ENCODE measurements at regions not wholly inside any gene's neighbourhood (a gene's known extent, or its start where the extent isn't known, plus 50 kb on each side); places are given as distances from the start of the nearest gene placed in this dataset.

DNA sequence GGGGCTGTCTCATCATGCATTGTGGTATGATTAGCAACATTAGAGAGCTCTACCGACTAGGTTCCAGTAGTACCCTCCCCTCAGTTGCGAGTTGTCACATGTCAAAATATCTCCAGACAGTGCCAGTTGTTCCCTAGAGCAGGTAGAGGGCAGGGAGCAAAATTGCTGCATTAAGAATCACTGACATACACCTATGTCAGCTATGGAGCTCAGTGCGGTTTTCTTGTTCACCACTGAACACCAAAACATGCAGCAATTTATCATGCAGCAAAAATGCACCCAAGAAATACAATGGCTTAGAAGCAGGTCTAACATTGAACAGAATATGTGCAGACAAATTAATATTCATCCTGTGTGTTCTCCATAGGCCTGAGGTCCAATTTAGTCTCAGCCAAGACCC is 186.9 kb upstream of the STARD13 start:
- no peak for DNase-seq

- no peak for DNase-seq
Measured at GRCh38 chr13:33479105-33479504, 193.6 kb upstream of the STARD13 start.

- DNase-seq: no peak
Measured at GRCh38 chr13:33480561-33480960, 195.0 kb upstream of the STARD13 start.

GRCh38 chr13:33483471-33483870 is 197.9 kb upstream of the STARD13 start:
- DNase-seq: no peak

DNA sequence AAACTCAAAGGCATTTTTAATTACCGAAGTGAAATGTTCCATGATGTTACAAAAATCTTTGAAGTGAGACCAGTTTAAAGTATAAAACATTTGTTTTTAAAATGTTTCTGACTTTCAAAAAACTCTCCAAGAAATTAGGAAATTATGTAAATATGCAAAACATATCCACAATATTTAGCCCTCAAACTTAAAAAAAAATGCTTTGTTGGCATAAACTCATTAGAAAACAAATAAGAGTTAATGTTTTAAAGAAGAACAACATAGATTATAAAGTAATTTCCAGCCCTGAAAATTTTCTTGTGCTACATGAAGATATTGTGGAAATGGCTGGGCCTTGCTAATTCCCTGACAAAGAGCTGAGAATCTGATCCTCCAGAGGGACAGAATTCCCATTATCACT is 199.7 kb upstream of the STARD13 start:
- DNase-seq: no peak

DNA sequence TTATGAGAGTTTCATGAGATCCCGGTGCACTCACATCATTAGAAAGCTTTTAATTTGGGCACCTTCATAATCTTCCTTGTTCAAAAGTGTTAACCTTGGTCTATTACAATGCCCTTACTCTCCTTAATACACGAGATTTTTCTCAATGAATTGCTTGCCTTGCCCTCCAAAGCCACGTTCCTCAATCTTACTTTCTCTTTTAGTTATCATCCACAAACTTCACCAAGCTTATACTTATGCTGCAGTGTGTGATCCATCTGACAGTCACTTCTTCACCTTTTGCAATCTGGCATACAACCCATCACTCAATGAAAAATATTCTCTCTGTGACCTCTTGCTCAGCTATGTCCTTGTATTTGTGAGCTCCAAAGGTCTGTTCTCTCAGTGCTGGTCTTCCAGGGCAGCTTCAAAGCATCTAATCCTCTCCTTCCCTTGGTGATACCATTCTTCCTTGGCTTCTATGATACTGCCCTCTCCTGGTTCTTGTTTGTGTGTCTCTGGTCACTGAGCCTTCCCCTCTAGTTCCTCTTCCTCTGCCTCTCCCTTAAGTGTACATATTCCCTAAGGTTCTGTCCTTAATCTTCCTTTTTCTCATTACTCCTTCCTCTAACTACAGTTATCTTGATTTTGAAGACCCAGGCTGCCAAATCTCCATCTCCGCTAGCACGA is 202.2 kb upstream of the STARD13 start:
- DNase-seq: no peak

GRCh38 chr13:33489563-33489962 is 204.0 kb upstream of the STARD13 start:
- DNase-seq: no peak

DNA sequence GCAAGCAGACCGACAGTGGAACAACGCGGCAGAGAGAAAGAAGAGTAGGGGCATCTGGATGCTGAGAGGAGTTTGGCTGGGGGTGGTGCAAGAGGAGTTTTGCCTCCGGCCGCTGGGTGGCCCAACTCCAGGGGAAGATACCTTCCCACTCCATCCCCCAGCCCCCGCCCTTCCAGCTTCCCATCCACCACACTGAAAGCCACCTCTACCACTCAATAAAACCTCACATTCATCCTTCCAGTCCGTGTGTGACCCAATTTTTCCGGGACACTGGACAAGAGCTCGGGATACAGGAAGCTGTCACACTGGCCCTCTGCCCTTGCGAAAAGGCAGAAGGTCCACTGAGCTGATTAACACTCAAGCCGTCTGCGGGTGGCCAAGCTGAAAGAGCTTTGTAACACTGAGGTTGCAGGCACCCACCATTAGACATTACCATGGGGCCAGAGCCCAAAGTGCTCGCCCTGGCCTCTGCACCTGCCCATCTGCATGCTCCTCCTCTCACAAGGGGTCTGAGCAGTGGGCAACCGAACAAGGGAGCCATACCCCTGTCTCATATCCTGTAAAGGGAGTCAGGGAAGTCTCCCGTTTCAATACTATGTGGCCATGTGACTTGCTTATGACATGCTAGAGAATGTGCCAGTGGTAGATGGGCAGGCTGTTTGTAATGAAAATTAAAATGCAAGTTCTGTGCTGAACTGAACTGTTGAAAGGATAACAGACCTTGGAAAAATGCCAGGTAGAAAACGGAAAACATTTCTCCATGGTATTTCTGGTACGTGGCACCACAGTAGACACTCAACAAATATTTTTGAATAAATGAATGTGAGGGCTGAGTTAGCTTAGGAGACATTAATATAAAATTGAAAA is 205.1 kb upstream of the STARD13 start:
- no peak for DNase-seq

GRCh38 chr13:33493672-33494365 is 208.3 kb upstream of the STARD13 start:
- no peak for DNase-seq

- no peak for DNase-seq
Measured at GRCh38 chr13:33494596-33495204, 209.1 kb upstream of the STARD13 start.

DNA sequence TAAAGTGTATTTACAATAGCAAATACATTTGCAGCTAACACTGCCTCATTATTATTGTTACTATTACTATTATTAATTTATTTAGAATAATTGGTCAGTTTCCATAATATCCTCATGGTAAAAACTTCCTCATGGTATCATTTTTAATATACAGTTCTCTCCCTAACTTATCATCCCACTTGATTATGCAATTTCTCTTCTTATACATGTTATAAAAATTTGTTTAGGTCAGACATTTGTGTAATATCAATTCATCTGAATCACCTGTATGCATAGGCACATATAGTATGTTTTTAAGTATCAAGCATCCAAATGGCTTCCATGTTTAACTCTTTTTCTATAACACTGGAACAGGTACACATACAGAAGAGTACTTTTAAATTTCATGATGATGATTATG is 210.8 kb upstream of the STARD13 start:
- no peak for DNase-seq

DNA sequence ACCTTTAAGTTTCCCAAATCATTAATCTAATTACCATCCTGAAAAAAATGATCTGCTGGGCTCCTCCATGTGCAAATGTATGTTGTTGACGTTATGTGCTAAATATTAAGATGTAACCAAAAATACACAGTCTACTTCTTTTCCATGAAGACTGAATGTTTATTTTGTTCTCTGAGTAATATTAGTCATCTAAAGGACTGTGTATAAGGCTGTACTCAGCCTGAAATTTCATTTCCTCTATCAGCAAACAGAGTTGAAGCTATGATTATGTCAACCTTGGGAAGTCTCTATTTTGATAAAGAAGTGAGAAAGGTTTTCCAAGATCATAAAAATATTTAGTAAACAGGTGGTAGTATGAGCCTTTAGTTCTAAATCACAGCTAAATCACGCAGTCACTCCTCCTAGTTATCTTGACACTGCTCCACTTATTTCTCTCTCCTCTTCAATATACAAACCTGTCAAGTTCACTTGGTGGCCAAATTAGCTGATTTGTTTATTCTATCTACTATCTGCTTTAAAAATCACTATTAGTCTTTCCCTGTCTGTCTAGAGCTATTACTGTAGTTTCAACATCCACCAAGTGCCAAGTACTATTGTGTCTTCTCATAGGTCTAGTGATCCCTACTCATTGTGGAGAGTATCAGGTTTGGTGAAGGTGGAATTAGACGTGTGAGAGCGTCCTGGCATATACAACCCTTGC is 211.7 kb upstream of the STARD13 start:
- DNase-seq: no peak

GRCh38 chr13:33508060-33508459 is 222.5 kb upstream of the STARD13 start:
- no peak for DNase-seq

- no peak for DNase-seq
Measured at GRCh38 chr13:33509642-33510229, 224.2 kb upstream of the STARD13 start.

- no peak for DNase-seq
Measured at GRCh38 chr13:33510350-33510970, 224.9 kb upstream of the STARD13 start.

GRCh38 chr13:33512880-33513554 is 227.5 kb upstream of the STARD13 start:
- no peak for DNase-seq

- DNase-seq: no peak
Measured at GRCh38 chr13:33514362-33514761, 228.8 kb upstream of the STARD13 start.

DNA sequence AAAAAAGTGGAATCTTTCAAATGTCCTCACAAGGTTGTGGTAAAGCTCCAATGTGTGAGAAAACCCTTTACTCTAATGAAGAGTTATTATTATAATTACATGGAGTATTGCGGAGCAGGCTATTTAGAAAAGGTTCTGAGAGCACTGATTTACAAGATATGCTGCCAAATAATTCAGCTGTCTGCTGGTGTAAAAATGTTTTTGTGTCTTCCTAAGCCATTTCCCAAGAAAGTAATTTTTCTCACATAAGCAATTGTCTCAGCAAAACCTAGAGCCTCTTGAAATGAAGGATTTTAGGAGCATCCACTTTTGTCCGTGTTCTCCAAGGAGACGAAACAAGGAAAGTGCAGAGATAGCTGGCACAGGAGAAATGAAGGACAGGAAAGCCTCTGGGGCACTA is 229.6 kb upstream of the STARD13 start:
- no peak for DNase-seq

DNA sequence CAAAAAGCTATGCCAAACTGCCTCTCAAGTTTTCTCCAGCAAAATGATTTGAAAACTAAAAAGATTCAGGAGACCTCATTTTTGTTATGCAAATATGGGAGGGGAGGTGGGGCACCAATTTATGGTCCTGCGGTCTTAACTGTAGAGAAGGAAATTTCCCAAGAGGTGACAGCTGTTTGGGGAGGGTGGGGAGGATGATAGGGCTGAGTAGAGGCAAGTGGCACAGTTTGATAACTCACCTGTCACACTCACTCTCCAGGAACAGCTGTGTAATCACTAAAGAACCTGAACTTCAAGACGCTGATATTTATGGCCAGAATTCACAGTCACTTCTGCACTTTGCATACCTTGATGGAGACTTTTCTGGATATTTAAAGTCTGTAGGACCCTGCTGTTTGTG is 232.9 kb upstream of the STARD13 start:
- no peak for DNase-seq

DNA sequence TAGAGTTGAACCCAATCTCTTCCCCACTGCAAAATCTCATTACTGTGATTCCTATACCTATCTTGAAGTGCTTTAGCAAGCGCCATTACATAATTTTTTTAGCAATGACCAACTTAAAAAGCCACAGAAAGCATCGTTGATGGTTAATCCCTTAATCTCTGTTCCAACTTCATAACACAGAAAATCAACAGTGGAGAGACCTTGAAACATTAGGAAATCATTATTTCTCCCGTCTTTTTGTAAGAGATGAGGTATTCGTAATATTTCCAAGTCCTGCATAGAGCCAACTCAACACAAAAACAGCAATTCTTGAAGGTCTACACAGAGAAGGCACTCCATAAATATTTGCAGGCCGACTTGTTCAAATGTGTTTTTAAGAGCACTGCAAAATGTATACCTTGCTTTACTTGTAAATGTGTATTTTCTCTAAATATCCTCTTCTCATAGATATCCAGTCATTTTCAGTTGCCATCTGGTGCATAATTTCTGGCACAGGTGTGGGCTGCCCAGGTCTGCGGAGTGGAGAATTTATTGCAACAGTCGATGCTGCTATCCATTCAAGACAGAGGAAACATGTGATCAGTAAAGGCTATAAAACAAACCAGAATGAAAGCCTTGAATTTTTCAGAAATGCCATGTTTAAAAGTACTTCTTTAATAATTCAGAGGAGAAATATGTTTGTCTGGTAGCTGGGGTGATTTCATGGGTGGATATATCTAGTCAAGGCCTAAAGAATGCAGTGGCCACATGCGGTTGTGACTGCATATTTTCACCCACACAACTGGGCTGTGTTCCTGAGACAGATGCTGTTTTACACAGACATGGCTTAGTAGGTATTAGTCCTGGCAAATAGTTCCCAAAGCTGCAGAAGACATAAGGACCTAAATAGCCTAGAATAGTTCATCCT is 234.3 kb upstream of the STARD13 start:
- DNase-seq: no peak

Data from activated CD4-positive, alpha-beta T cell treated with anti-CD3 and anti-CD28 coated beads, Interleukin-2, amount 50 U/mL, for 4 hours (primary cell).